NCI-H526 treated with DMSO at 0.1 percent for 48 hours (cell line): ENCODE measurements at regions not wholly inside any gene's neighbourhood (a gene's known extent, or its start where the extent isn't known, plus 50 kb on each side); places are given as distances from the start of the nearest gene placed in this dataset.
"Not testable (repeated sequence)": the region's sequence is repeated elsewhere in the genome, so short reads cannot be mapped to it uniquely, and the experiment has no call there.

Experiments used
- DNase-seq: peaks from one replicate; lab custom pipeline; 2025; lab: John Stamatoyannopoulos, UW

DNA sequence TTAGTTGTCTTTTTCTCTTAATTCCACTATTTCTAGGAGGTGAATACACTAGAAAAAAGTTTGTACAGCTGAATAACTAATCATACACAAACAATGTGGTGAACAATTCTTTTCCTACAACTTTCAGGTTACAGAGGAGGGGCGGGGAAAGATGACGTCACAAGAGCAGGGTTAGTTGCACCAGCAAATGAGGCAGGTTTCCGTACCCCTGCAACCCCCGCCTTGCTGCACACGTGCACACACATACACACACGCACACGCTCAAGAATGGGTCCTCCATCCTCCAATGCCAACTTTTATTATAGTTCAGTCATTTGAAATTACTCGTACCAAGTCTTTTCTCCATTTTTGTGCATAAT is 122.8 kb downstream of the ARL4C start:
- DNase-seq = no peak

DNA sequence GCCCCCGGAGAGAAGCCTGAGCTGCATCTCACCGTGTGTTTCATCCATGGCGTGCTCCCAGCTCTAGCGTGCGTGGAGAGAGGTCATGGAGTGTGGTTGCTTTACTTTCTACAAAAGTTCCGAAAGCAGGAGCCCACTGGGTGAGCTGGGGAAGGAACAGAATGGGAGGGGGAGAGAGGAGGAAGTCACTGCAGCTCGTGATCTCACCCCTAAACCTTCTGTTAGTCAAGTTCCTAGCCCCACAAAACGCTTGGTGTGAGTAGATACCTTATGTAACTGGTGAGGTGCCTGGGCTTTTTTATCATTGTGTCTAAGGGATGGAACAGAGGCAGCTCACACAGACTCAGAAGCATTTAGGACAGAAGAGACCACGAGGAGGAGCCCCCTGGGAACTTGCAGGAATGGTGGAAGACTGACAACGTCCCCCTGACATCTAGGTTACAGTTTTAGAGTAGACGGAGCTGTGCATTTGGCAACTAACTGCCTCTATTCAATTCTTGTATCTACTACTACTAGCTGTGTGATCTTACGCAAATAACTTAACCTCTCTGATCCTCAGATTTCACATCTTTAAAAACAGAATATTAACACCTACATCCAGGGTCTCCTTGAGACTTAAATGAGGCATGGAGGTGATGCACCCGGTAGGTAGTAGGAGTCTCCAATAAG is 123.3 kb downstream of the ARL4C start:
- DNase-seq = no peak

DNA sequence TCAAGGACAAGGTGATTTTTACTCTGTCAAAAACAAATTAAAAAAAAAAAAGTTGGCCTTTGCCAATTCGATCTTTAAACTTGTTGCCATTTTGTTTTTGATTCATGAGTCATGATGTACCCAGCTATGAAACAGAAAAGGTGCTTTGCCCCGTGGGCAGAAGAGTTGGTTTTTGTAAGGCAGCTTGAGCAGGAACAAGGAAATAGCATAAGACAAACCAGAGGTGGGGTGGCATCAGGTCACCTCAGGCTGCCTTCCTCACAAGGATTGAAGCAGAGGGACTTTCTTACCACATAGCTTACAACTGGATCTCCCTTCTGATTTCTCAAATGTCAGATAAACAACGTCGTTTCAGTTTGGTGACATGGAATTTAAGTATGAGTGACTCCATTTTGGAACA is 123.8 kb downstream of the ARL4C start:
- no peak for DNase-seq

DNA sequence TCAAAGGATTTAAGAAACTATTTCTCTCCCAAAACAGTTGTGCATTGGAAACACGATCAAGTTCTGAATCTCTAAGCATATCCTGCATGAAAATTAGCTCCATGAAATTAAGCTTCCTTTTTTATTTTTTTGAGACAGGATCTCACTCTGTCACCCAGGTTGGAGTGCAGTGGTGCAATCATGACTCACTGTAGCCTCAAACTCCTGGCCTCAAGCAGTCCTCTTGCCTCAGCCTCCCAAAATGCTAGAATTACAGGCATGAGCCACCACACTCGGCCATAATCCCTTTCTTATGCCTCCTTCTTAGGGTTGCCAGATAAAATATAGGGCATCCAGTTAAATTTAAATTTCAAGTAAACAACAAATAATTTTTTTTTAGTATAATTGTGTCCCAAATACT is 124.4 kb downstream of the ARL4C start:
- no peak for DNase-seq

DNA sequence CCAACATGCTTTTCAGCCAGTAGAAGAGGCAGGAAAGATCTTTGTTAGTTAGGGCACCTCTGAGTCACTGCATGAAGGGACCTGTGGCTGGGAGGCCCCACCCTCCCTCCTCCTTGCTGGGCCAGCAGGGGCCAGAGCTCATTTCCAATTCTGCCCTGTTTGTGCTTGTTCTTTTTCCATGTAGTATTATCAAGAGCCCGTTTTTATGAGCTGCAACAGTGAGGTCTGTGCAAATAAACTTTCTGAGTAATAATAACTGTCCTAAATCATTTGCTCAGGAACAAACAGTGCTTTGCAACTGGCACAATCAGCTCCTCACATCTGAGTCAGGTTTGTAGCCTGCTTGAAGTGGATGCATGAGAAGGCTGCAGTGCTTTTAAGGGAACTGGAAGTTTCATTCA is 128.0 kb downstream of the ARL4C start:
- DNase-seq = no peak

DNA sequence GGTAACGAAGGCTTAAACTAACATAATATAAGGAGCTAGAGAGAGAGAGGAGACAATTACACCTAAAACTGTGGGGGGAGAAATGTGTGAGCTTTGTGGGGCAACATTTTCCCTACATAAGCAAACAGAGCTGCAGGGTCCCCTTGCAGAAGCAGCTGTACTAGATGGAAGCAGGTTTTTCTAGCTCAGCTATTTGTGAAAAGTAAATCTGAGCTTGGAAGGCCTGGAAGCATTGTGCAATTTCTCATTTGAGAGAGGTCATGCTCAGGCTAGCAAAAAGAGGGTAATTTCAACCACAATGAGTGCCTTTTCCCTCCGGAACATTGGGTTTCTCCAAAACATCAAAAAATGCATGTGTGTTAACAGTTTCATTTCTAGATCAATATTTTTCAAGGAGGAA is 130.0 kb downstream of the ARL4C start:
- DNase-seq = no peak

DNA sequence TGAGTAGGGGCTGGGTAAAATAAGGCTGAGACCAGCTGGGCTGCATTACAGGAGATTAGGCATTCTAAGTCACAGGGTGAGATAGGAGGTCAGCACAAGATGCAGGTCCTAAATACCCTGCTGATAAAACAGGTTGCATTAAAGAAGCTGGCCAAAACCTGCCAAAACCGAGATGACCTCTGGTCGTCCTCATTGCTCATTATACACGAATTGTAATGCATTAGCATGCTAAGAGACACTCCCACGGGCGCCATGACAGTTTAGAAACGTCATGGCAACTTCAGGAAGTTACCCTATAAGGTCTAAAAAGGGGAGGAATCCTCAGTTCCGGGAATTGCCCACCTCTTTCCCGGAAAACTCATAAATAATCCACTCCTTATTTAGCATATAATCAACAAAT is 132.2 kb downstream of the ARL4C start:
- no peak for DNase-seq

DNA sequence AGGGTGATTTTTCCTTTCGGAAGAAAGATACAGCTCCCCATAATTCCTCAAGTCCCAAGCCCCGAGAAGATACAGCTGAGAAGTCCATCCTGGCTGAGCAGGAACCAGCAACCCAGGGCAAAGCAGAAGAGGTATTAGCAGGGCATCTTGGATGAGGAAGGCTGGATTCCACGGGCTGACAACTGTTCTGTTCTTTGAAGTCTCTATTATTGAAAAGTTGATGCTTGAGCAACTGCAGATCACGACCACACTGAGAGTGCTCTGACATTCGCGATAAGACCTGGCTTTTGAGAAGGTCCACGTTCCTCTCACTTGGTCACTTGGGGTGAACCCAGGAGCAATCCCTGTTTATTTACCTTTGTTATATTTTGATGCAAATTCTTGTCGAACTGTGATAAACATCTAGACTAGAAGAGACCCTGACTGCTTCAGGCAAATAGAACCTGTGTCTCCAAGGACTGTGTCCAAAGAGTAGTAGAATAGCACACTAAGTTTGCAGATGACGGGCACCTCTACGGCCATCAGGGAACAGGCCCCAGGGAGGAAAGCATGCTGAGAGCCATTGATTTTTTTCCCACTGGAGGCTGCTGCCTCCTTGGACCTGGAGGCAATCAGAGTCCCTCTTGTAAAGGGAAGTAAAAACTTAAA is 133.1 kb downstream of the ARL4C start:
- no peak for DNase-seq

DNA sequence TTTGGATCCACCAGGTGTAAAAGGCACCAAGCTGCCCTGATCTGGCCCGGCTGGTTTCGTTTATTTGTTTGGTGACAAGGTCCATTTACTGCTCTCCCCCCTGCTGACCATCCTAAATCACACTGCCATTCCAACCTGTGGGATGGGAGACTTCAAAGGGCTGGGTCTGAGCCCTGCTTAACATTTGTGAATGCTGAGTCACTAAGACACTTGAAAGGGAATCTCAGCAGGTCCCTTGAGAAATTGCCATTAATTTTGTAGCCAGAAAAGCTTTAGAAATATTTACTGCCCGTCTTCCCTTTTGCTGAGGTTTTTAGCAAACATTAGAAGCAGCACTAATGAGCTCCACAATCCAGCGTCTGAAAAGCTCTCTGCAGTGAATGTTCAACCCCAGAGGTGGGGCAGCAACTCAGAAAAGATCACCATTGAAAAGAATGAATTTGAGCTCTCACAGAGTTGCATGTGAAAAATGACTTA is 133.8 kb downstream of the ARL4C start:
- DNase-seq = no peak

DNA sequence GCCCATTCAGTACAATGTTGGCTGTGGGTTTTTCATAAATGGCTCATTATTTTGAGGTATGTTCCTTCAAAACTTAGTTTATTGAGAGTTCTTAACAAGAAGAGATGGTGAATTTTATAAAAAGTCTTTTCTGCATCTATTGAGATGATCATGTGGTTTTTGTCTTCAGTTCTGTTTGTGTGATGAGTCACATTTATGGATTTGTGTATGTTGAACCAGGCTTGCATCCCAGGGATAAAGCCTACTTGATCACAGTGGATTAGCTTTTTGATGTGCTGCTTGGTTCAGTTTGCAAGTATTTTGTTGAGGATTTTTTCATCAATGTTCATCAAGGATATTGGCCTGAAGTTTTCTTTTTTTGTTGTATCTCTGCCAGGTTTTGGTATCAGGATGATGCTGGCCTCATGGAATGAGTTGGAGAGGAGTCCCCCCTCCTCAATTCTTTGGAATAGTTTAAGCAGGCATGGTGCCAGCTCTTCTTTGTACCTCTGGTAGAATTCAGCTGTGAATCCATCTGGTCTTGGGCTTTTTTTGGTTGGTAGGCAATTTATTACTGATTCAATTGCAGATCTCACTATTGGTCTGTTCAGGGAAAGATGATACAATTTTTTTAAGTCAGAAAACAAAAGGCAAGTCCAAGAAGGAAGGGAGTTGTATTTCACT is 136.4 kb downstream of the ARL4C start:
- DNase-seq = not testable (repeated sequence)

DNA sequence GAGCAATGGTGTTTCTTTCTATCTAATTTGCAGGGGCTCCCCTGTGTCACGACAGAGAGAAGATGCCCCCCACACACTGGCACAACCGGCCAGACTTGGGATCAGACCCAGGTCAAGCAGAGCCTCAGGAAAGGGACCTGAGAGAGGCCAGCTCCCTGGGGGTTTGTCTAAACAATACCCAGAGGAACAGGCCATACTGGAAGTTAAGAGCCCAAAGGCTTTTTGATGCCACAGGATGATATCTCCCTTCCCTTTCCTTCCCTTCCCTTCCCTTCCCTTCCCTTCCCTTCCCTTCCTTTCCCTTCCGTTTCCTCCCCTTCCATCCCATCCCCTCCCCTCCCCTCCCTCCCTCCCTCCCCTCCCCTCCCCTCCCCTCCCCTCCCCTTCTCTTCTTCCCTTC is 139.2 kb downstream of the ARL4C start:
- DNase-seq = no peak

DNA sequence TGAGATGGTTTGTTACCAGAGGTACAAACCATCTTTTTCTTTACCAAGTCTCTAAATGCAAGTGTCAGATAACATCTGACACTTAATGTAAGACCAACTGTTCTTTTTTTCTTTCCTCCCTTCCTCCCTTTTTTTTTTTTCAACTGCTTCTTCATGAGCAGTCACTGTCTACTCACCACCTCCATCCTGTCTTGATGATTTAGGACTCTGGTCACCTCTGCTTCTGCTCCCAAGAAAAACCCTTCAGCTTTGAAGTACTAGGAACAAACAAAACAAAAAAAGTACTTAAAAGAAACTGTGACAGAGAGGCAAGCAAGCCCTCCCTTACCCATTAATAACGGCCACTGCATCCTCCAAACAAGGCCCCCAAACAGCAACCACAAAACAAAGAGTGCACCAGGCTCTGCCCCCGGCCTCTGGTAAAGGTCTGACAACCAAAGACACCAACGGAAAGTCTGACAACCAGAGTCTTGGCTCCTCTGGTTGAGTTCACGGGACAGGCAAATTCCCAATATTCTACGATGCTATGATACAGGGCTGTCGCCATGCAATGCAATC is 141.0 kb downstream of the ARL4C start:
- no peak for DNase-seq

DNA sequence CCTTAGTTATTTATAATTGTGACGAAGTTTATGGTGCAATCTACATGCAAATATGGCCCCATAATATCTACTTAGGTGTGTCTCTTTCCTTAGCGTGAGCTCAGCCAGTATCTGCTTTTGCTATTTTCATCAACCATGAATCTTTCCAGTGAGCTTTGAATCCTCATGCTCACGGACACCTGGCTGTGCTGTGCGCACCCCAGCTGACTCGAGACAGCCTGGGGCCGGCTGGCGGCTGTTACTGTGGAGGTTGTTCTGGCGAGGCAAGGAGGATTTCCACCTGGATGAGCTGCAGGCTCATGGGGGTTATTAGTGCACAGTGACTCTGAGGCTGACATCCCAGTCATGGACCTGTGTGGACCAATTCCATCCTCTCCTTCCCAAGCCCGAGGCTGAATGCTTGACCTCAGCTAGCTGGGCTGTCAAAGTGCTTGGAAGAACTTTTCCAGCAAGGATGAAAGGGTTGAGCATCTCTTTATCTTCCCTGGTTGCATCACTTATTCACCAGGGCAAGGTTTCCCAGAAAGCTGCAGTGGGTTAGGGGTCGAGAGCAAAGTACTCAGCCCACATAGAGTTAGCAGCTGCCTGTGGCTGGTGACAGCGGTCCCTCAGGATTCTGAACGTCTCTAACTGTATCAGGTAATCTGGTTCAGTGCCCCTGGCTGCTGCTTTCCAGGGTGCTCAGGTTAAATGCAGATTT is 141.7 kb downstream of the ARL4C start:
- DNase-seq = no peak

DNA sequence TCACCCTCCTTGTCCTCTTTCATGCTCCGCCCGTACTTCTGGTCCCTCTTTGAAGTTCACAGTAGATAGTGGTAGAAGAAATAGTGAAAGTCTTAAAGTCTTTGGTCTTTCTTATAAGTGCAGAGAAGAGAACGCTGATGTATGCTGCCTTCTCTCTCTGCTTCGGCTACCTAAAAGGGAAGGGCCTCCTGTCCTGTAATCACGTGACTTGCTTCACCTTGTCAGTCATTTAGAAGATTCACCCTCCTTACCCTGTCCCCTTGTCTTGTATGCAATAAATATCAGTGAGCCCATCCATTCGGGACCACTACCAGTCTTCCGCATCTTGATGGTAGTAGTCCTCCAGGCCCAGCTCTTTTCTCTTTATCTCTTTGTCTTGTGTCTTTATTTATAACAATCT is 144.6 kb downstream of the ARL4C start:
- DNase-seq = no peak

DNA sequence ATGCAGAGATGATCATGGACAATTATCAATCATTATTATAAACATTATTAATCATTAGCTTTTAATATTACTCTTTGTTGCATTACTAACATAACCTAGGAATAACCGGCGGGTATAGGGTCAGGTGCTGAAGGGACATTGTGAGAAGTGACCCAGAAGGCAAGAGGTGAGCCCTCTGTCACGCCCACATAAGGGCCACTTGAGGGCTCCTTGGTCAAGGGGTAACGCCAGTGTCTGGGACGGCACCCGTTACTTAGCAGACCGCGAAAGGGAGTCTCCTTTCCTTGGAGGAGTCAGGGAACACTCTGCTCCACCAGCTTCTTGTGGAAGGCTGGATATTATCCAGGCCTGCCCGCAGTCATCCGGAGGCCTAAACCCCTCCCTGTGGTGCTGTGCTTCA is 145.0 kb downstream of the ARL4C start:
- DNase-seq = not testable (repeated sequence)

DNA sequence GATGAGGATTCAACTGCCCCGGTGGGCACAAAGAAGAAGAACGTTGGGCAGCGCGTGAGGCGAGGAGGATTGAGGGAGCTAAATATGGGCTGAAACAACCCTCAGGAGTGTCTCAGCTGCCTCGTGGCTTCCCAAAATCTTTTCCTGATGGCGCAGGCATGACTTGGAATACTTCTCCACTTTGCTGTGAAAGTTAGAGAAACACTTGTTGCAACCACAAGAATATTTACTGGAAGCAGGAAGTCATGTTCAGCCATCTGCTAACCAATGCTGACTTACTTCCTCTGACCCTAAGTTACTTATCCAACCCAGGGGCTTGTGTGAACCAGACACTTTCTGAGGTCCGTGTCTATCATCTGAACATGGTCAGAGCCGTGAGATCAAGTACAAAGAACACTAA is 148.8 kb downstream of the ARL4C start:
- DNase-seq = no peak

DNA sequence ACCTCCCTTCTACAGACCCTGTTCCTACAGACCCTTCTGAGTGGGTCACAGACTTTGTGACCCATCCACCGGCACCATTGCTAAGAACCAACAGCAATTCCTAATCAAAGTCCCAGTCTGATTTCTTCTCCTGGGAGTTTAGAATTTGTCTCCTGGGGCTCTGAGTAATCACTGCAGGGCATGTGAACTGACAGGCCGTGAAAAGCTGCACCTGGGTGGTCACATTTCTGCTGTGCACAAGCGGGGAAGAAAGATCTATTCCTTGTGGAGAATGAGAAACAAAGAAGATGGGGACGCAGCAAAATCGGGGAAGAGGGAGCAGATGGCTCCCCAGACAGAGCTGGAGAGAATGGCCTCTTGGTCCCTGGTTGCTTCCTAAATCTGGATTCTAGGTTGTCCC is 151.0 kb downstream of the ARL4C start:
- DNase-seq = no peak

DNA sequence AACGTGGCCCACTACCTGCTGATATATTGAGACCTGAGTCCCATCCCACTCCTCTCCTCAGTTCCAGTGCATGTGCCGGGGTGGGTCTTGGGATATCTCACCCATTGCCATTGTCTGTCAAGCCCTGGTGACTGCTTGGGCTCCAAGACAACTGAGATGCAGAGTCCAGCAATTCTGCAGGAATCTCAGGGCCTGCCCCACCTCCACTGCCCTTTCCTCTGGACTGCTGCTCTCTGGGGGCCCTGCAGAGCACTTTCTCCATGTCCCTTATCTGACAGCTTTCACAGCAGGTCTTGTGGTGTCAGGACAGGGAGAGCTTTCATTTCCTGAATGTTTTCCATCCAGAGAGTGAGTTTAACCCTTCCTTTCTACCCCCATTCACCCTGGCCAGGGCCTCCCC is 152.9 kb downstream of the ARL4C start:
- DNase-seq = no peak

DNA sequence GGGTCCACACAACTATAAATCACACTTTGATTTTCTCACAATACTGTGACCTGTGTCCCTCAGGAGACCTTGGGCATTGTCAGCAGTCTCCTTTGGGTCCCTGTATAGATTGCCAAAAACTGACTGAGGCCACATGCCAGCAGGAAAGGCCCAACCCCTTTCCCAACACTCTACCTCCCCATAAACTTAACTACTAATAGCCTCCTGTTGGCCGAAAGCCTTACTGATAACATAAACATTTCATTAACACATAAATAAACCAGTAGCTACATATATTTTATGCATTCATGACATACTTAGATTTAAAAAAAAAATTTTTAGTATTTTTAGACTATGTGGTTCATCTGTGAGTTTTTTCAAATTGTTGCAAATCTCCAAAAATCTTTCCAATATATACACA is 153.5 kb downstream of the ARL4C start:
- no peak for DNase-seq

DNA sequence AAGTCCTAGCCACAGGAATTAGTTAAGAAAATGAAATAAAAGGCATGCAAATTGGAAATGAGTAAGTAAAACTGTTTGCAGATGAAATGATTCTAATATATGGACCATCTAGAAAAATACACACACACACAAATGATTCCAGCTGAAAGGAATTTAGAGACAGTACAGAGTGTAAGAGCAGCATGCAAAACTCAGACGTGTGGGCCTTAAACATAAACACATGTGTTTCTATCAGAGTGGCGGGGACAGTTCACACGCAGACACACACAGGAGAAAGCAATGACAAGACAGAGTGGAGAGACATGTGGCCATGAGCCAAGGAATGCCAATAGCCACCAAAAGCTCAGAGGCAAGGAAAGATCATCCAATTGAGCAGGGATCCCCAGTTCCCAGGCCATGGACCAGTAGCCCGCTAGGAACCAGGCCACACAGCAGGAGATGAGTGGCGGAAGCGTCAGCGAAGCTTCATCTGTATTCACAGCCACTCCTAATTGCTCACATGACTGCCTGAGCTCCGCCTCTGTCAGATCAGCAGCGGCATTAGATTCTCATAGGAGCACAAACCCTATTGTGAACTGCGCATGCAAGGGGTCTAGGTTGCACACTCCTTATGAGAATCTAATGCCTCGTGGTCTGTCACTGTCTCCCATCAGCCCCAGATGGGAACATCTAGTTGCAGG is 155.4 kb downstream of the ARL4C start:
- no peak for DNase-seq

DNA sequence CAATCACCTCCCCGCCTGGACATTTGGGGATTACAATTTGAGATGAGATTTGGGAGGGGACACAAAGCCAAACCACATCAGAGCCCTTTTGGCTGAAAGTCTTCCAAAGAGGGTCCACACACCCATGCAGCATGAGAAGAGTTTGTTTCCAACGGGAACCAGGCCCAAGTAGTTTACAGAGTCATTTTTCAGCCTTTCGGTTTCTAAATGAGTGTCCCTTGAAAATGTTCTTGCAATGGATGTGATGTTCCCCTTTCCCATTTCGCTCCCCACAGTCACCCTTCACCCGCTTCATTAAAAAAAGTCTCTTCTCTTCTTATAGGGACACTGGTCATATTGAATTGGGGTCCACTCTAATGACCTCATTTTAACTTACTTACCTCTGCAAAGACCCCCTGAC is 157.4 kb downstream of the ARL4C start:
- DNase-seq = no peak

DNA sequence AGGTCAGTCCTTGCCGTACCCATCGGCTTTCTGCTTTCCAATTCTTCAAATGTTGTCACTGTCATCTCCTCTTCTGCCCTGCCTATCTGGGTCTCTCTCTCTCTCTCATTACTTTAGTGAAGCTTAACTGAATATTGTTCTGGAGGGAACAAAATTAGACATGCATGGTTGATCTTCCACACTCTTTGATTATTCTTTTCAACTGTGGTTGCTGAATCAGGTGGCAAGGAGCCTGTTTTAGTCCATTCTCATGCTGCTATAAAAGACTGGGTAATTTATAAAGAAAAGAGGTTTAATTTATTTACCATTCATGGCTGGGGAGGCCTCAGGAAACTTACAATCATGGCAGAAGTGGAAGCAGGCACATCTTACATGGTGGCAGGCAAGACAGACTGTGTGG is 157.9 kb downstream of the ARL4C start:
- no peak for DNase-seq
